ENCODE measurements at regions not wholly inside any gene's neighbourhood (a gene's known extent, or its start where the extent isn't known, plus 50 kb on each side); places are given as distances from the start of the nearest gene placed in this dataset.
"Not testable (repeated sequence)": the region's sequence is repeated elsewhere in the genome, so short reads cannot be mapped to it uniquely, and the experiment has no call there.

DNA sequence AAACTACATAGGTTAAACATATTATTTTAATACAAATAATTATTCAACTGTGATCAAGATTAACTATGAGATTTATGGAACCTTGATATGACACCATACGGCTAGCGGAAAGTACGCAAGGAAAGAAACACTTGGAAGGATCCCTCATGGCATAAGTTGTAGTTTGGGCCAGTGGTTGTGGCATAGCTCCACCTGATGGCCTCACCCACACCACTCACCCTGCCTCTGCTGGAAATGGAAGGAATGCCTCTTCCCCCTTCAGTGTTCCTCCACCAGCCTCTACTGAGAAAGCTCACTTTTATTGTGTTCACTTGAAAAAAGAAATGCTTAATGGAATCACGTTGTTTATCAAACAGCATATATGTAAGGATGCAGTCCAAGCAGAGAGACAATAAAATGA lies 86.4 kb downstream of the BMP15 start:
- DNase-seq (ENCODE audit: low spot score): no peak
- no peak overlapping the region for H3K27ac ChIP-seq
- ChIA-PET CTCF (no interaction called here), POLR2A (ENCODE audit: low non-redundant PET) (no interaction called here)
- TF ChIP-seq, protein P1, sequence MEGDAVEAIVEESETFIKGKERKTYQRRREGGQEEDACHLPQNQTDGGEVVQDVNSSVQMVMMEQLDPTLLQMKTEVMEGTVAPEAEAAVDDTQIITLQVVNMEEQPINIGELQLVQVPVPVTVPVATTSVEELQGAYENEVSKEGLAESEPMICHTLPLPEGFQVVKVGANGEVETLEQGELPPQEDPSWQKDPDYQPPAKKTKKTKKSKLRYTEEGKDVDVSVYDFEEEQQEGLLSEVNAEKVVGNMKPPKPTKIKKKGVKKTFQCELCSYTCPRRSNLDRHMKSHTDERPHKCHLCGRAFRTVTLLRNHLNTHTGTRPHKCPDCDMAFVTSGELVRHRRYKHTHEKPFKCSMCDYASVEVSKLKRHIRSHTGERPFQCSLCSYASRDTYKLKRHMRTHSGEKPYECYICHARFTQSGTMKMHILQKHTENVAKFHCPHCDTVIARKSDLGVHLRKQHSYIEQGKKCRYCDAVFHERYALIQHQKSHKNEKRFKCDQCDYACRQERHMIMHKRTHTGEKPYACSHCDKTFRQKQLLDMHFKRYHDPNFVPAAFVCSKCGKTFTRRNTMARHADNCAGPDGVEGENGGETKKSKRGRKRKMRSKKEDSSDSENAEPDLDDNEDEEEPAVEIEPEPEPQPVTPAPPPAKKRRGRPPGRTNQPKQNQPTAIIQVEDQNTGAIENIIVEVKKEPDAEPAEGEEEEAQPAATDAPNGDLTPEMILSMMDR (conservative IDR thresholded peaks at IDR 0.05; ENCODE audit: low read depth): no peak

DNA sequence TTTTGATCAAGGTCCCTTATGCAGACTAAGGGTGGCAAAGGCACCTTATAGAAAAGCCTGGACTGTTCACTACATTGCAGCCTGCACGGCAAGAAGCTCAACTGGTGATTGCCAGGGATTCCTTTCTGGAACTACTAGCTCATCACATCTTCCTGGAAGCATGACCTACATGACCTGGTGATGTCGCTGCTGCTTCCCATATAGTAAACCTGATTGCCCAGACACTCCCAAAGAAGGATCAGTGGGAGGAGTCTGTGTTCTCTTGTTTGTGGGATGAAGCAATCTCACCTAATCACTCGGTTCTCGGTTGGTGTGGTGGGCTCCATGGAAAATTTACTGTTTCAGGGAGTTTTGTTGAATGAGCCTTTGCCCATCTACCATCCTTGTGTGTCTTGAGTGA lies 89.8 kb downstream of the BMP15 start:
- CTCF ChIA-PET; DNase-seq (ENCODE audit: low spot score); POLR2A ChIA-PET (ENCODE audit: low non-redundant PET); H3K27ac ChIP-seq: not testable (repeated sequence)

DNA sequence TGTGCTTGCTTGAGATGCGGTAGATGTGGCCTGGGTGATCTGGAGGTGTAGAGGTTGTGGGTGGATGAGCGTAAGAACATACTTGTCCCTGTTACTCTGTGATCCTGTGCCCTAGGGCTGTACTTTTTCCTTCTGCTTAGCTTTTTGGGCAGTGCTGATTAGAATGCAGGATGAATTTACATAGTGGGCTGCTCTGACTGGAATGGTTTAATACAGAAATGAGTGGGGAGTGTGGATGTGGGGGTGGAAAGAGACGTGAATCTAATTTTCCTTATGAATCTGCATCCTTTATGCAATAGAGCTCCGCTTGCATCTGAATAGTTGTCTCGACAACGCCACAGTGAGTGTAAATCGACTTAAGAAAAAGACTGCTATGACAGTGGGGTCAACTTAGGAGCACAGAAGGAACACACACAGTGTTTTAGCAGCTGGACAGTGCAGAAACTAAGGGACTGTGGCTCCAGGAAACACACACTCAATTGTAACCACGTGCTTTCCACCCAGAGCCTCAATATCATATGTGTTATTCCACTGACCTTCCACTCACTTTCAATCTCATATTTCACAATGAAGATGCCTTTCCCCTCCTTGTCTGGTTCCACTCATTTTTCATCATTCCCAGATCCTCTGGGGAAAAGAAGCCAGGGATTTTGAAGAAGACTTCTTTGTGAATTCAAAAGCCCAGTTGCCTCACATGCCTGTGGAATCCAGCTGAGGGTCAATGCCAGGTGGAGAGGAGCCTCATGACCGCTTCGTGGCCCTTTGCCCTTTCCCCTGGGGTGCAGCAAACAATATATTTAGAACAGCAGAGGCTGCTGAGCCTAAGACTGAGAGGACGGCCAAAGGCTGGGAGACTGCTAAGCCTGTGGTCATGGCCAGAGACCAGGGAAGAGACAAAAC lies 91.4 kb downstream of the BMP15 start:
- DNase-seq (ENCODE audit: low spot score); CTCF ChIA-PET; POLR2A ChIA-PET (ENCODE audit: low non-redundant PET); H3K27ac ChIP-seq: not testable (repeated sequence)

DNA sequence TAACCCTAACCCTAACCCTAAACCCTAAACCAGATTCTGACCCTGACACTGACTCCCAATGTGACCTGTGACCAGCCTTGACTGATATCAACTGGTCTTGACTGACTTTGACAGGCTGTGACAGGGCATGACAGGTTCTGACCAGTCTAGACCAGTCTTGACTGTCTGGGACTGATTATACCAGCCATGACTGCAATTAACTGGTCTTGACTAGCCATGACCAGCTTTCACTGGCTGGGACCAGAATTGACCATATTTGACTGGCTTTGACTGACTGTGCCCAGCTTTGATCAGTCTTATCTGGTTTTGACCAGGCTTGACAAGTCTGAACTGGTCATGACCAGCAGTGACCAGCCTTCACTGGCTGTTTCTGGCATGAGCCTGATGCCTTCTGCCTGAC lies 95.5 kb downstream of the BMP15 start:
- DNase-seq (ENCODE audit: low spot score): no peak
- POLR2A ChIA-PET (ENCODE audit: low non-redundant PET): no interaction called here
- H3K27ac ChIP-seq: no peak overlapping the region
- CTCF ChIA-PET: interaction anchor here (0.5 kb wide), 1 partner anchor 85 kb away, joined by 3 read pairs; no protein-coding TSS in a partner anchor
- TF ChIP-seq, protein P1 (conservative IDR thresholded peaks at IDR 0.05; ENCODE audit: low read depth): no peak

DNA sequence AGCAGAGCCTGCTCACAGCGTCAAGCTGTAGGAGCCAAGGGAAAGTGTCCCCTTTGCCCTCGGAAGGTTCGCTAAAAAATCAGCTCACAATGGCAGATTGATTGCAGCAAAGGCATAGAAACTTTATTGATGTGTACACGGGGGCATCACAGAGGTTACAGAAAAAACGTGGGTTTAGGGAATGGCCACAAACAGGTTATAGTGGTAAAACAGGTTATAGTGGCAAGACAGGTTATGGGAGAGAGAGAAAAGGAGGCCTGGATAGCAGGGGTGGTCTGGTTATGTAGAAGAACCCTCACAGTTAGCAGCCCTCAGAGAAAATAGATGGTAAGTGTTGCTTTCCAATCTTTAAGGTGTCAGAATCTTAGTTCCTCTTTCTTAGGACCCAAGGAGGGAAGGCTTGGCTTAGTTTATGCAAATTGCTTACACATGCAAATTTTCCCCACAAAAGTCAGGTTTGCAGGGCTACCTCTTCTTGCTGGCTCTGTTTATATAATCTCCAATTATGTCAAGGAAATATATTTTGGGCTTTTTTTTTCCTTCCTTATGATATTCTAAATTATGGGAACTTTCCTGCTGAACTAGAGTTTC lies 113.7 kb downstream of the BMP15 start:
- ChIA-PET CTCF (no interaction called here), POLR2A (ENCODE audit: low non-redundant PET) (no interaction called here)
- TF ChIP-seq, protein P1 (conservative IDR thresholded peaks at IDR 0.05; ENCODE audit: low read depth): no peak
- no peak for DNase-seq (ENCODE audit: low spot score)
- no peak overlapping the region for H3K27ac ChIP-seq

DNA sequence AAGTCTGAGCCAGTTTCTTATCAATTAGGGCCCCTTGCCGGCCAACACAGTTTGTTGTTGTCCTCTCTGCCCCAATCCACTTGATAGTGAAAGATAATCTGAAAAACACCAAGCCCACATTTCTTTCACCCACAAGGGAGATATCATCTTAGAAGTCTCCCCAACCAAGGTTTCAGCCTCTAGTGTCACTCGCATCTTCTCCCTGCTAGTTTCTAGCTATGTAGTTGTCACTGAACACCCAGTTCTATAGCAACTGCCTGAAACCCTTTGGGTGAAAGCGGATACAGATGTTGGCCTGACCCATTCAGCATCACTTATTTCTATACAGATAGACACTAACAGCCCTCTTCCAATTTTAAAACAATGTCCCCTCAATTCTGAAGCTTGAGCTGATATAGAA lies 116.3 kb downstream of the BMP15 start:
- no peak overlapping the region for H3K27ac ChIP-seq
- DNase-seq (ENCODE audit: low spot score): no peak
- POLR2A ChIA-PET (ENCODE audit: low non-redundant PET): no interaction called here
- TF ChIP-seq, protein P1 (conservative IDR thresholded peaks at IDR 0.05; ENCODE audit: low read depth): no peak
- CTCF ChIA-PET: no interaction called here

DNA sequence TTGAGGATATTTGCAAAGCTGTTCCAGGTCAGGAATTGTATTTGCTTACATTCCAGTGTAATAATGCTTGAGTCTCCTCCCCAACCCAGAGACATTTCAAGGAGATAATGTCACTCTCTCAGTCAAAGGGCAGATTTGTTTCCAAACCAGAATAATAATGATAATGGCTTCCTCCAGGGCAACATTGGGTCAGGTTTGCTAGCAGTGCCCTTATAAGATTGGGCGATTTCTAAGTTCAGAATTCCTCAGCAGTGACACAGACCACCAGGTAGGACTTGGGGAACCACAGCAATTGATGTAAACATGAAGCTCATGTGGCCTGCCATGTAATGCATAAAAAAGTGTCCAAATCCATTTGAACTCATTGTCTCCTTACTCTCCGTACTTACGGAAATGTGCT lies 125.2 kb downstream of the BMP15 start:
- CTCF ChIA-PET: no interaction called here
- TF ChIP-seq, protein P1 (conservative IDR thresholded peaks at IDR 0.05; ENCODE audit: low read depth): no peak
- no peak for DNase-seq (ENCODE audit: low spot score)
- H3K27ac ChIP-seq: no peak overlapping the region
- POLR2A ChIA-PET (ENCODE audit: low non-redundant PET): no interaction called here
